Vagina (tissue), 2 donors: ENCODE measurements at regions not wholly inside any gene's neighbourhood (a gene's known extent, or its start where the extent isn't known, plus 50 kb on each side); places are given as distances from the start of the nearest gene placed in this dataset.
A peak's percentile ranks its signal among the peaks of the same experiment; 100 is the strongest.

Source experiments
- DNase-seq, 2 donors: peaks; one replicate each; pipeline ENCODE4 v3.0.0-alpha.2; 2017; ENCODE audit errors: extremely low spot score in 2 of 2
- H3K27ac ChIP-seq: fragments of 200-600 bp; sonication (generic); one replicate; pipeline ENCODE4 v1.5.1; 2019
- H3K27me3 ChIP-seq: fragments of 200-600 bp; sonication (generic); one replicate; pipeline ENCODE4 v1.5.1; 2019
- H3K36me3 ChIP-seq, 2 donors: fragments of 200-600 bp; sonication (generic); one replicate each; pipeline ENCODE4 v1.5.1; 2017 to 2019
- H3K4me1 ChIP-seq: fragments of 200-600 bp; sonication (generic); one replicate; pipeline ENCODE4 v1.5.1; 2019
- H3K4me3 ChIP-seq, 2 donors: fragments of 200-600 bp; sonication (generic); 1 replicate in 1 of 2; 2 replicates in 1 of 2; pipeline ENCODE4 v1.5.1; 2016 to 2019
- H3K9me3 ChIP-seq: fragments of 200-600 bp; sonication (generic); one replicate; pipeline ENCODE4 v1.5.1; 2019
- POLR2A ChIP-seq, 2 donors: fragments of 450-650 bp; IDR thresholded peaks; one replicate each; pipeline ENCODE4 v1.6.1; 2017; ENCODE audit warnings: antibody characterized with exemption in 2 of 2, mild to moderate bottlenecking in 2 of 2, moderate library complexity in 2 of 2
- POLR2AphosphoS5 ChIP-seq, 2 donors: sonication (generic); formaldehyde crosslinking; IDR thresholded peaks; one replicate each; pipeline ENCODE4 v1.9.0; 2017; ENCODE audit warnings: antibody characterized with exemption in 2 of 2, mild to moderate bottlenecking in 2 of 2, low read depth in 1 of 2; ENCODE audit not compliant: insufficient read depth in 1 of 2
- intact Hi-C: fragments of 100-400 bp; cut with DNase I; formaldehyde crosslinking; loops from one replicate; pipeline ENCODE4 v1.15.1; 2023
- TF ChIP-seq, protein P1 (sequence below), 3 experiments: fragments of 450-650 bp in 2 of 3; fragments of 200-600 bp in 1 of 3; sonication (generic) in 1 of 3; IDR thresholded peaks; one replicate each; pipeline ENCODE4 v1.5.1; 2017 to 2019; ENCODE audit warnings: antibody characterized with exemption in 3 of 3, mild to moderate bottlenecking in 2 of 3, moderate library complexity in 2 of 3

DNA sequence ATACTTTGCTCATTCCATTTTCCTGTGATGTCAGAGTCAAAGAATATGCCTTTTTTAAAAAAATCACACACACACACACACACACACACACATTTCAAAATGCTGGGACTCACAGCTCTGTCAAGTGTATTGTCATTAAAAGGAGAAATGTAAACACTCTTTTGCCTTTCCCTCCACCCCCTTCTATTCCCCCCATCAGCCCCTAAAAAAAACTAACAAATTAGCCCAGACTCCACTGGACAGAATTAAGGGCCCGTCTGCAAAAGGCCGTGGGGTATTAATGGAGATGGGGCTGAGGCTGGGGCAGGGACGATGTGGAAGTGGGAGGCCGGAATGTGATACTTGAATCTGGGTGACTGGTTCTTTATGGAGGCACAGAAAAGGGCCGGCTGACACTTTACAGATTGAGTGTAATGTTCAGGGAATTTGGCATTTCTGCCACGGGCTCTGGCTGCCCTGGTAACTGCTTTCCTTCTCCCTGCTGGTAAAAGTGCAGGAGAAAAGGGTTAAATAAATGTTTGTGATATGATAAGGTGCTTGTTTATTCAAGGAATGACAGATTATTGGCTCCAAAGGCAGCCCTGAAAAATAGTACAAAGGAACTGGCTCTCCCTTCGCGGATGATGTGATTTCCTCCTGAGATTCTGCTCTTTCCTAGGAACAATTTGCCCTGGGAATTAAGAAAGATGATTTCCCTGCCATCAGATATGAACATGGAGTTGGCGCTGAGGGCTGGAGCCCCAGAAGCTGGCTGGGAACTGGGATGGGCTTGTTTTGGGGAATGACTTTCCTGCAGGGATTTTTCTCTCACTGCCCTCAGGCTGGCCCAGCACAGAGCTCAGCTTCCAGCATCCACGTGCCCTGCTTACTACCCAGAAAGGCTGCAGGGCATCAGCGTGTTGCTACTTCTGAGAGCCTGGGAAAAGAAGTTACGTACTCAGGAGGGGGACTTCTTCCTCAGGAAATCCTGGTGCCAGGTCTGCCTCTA lies 52.8 kb upstream of the CTAGE1 start:
- H3K27me3 ChIP-seq: no peaks in the 10 kb centered on the region
- H3K9me3 ChIP-seq: no peaks in the 10 kb centered on the region
- no peaks in the 10 kb centered on the region for H3K36me3 ChIP-seq
- TF ChIP-seq POLR2A (IDR thresholded peaks at IDR 0.05) (no peak), POLR2AphosphoS5 (IDR thresholded peaks at IDR 0.05; ENCODE audit: insufficient read depth in 1 of 2, low read depth in 1 of 2) (no peak)
- TF ChIP-seq, protein P1, sequence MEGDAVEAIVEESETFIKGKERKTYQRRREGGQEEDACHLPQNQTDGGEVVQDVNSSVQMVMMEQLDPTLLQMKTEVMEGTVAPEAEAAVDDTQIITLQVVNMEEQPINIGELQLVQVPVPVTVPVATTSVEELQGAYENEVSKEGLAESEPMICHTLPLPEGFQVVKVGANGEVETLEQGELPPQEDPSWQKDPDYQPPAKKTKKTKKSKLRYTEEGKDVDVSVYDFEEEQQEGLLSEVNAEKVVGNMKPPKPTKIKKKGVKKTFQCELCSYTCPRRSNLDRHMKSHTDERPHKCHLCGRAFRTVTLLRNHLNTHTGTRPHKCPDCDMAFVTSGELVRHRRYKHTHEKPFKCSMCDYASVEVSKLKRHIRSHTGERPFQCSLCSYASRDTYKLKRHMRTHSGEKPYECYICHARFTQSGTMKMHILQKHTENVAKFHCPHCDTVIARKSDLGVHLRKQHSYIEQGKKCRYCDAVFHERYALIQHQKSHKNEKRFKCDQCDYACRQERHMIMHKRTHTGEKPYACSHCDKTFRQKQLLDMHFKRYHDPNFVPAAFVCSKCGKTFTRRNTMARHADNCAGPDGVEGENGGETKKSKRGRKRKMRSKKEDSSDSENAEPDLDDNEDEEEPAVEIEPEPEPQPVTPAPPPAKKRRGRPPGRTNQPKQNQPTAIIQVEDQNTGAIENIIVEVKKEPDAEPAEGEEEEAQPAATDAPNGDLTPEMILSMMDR (IDR thresholded peaks at IDR 0.05): no peak
- no peak for DNase-seq
- intact Hi-C loops: no loop called here
- H3K27ac ChIP-seq: peak overlapping the region; percentile 27
- H3K4me1 ChIP-seq: peaks cover 27% of the 10 kb centered on the region
- no peak overlapping the region for H3K4me3 ChIP-seq

DNA sequence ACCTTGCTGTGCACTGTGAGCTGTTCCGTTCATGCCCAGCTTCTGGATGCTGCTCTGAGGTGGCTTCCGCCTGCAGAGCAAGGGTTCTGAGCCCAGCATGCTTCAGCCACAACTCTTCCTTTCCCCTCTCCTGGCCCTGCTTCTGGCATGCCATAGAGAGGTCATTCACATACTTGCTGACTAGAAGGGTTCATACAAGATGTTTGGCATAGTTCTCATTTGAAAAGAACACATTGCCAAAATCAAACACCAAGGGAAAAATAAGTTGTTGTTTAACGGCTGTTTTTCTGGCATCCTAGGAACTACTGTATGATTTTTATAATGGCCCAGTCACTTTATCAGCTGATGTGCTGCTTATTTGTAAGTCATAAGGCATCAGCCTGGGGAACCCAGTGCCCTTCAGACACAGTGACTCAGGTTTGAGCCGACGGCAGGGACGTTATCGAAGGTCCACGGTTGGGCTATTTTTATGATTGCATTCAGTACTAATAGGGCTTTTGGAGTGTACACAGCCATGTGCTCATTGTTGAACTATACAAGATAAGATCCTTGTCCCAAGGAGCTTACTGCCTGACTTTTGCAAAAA lies 53.9 kb upstream of the CTAGE1 start:
- intact Hi-C loops: no loop called here
- Histone ChIP-seq H3K4me1 (peaks cover 23% of the 10 kb centered on the region), H3K27ac (peak overlapping the region; percentile 27), H3K27me3 (no peaks in the 10 kb centered on the region), H3K36me3 (no peaks in the 10 kb centered on the region), H3K4me3 (no peak overlapping the region), H3K9me3 (no peaks in the 10 kb centered on the region)
- no peak for DNase-seq
- TF ChIP-seq POLR2AphosphoS5 (IDR thresholded peaks at IDR 0.05; ENCODE audit: insufficient read depth in 1 of 2, low read depth in 1 of 2): no peak
- TF ChIP-seq POLR2A (IDR thresholded peaks at IDR 0.05): no peak
- TF ChIP-seq, protein P1 (IDR thresholded peaks at IDR 0.05): no peak

DNA sequence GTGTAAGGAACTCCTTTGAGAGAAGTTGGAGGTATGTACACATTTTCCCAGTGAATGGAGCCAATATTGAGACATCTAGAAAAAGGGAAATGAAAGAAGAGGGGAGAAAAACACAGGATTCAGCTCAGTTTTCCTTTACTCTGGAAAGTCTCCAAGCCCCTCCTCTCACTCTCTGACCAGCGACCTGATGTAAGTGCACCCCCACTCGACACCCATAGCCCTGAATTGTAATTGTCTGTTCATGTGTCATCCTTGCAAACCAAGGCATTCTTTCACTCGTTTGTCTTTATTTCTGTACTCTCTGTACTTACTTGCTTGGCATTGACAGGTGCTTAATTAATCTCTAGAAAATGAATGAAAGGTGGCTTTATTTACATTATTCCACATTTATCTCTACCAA lies 55.7 kb upstream of the CTAGE1 start:
- DNase-seq: no peak
- intact Hi-C loops: no loop called here
- no peak overlapping the region for H3K27ac ChIP-seq

DNA sequence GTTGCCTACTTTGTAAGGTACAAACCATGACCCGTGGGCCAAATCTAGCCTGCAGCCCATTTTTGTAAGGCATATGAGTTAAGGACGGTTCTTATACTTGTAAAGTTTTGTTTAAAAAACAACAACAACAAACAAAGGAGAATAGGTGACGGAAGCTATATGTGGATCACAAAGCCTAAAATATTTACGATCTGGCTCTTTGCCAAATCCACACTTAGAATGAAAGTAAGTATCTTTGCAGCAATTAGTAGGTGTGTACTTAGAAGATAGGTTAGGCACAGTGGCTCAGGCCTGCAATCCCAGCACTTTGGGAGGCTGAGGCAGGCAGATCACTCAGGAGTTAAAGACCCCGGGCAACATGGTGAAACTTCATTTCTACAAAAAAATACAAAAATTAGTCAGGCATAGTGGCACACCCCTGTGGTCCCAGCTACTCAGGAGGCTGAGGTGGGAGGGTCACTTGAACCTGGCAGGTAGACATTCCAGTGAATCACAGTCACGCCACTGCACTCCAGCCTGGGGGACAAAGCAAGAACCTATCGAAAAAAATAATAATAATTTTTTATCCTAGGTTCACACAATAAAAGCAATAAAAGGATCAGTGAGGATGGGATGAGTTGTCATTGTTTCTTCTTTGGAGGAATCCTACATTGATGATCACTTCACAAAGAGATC lies 57.8 kb upstream of the CTAGE1 start:
- TF ChIP-seq POLR2A (IDR thresholded peaks at IDR 0.05) (no peak), POLR2AphosphoS5 (IDR thresholded peaks at IDR 0.05; ENCODE audit: insufficient read depth in 1 of 2, low read depth in 1 of 2) (no peak)
- TF ChIP-seq, protein P1 (IDR thresholded peaks at IDR 0.05): no peak
- Histone ChIP-seq H3K27me3 (no peaks in the 10 kb centered on the region), H3K36me3 (no peaks in the 10 kb centered on the region), H3K4me3 (no peak overlapping the region), H3K9me3 (no peaks in the 10 kb centered on the region), H3K4me1 (peaks cover 11% of the 10 kb centered on the region), H3K27ac (no peak overlapping the region)
- intact Hi-C loops: no loop called here
- DNase-seq: no peak

More for the DNA sequence above, 55.7 kb upstream of the CTAGE1 start:
- TF ChIP-seq, protein P1 (IDR thresholded peaks at IDR 0.05): no peak
- TF ChIP-seq POLR2AphosphoS5 (IDR thresholded peaks at IDR 0.05; ENCODE audit: insufficient read depth in 1 of 2, low read depth in 1 of 2) (no peak), POLR2A (IDR thresholded peaks at IDR 0.05) (no peak)
- no peaks in the 10 kb centered on the region for H3K27me3 ChIP-seq
- H3K36me3 ChIP-seq: no peaks in the 10 kb centered on the region
- no peaks in the 10 kb centered on the region for H3K9me3 ChIP-seq
- H3K4me1 ChIP-seq: peaks cover 12% of the 10 kb centered on the region
- no peak overlapping the region for H3K4me3 ChIP-seq
